Right lobe of liver (tissue), 6 donors: ENCODE measurements at regions not wholly inside any gene's neighbourhood (a gene's known extent, or its start where the extent isn't known, plus 50 kb on each side); places are given as distances from the start of the nearest gene placed in this dataset.
A peak's percentile ranks its signal among the peaks of the same experiment; 100 is the strongest.

ENCODE experiments used
- ATAC-seq, 4 donors: fragments of 200-7000 bp; cut with Tn5 transposase; one replicate each; pipeline ENCODE4 v1.9.1; 2020; ENCODE audit warnings: mild to moderate bottlenecking in 4 of 4, moderate library complexity in 4 of 4
- DNase-seq, 3 donors: peaks; one replicate each; pipeline ENCODE4 v3.0.0-alpha.2; 2020
- H3K27ac ChIP-seq, 3 donors: fragments of 200-600 bp; one replicate each; pipeline ENCODE4 v1.8.0; 2022
- H3K27me3 ChIP-seq, 2 donors: fragments of 200-600 bp; one replicate each; pipeline ENCODE4 v1.8.0; 2022
- H3K36me3 ChIP-seq, 4 donors: fragments of 200-600 bp; sonication (generic) in 1 of 4; one replicate each; pipeline versions ENCODE4 v1.5.1 to v1.8.0; 2017 to 2022; ENCODE audit warnings: control low read depth in 1 of 4
- H3K4me1 ChIP-seq, 4 donors: fragments of 200-600 bp; sonication (generic) in 1 of 4; one replicate each; pipeline versions ENCODE4 v1.5.1 to v1.8.0; 2017 to 2022; ENCODE audit warnings: control low read depth in 1 of 4
- H3K4me3 ChIP-seq, 3 donors: fragments of 200-600 bp; one replicate each; pipeline ENCODE4 v1.8.0; 2022
- H3K9me3 ChIP-seq, 4 donors: fragments of 200-600 bp; sonication (generic) in 1 of 4; one replicate each; pipeline versions ENCODE4 v1.5.1 to v1.8.0; 2017 to 2022; ENCODE audit warnings: control low read depth in 1 of 4
- POLR2A ChIP-seq: fragments of 450-650 bp; IDR thresholded peaks from one replicate; pipeline ENCODE4 v1.6.1; 2017; ENCODE audit warnings: antibody characterized with exemption, mild to moderate bottlenecking
- WGBS: methylation state at CpG from one replicate; pipeline ENCODE4 v1.1.6; 2018; ENCODE audit warnings: low coverage, low lambda C conversion rate; ENCODE audit not compliant: insufficient coverage; ENCODE audit errors: missing lambda C conversion rate; 5-methylcytosine and 5-hydroxymethylcytosine counted together
- intact Hi-C, 2 donors: fragments of 100-400 bp; cut with DNase I; formaldehyde crosslinking; loops; one replicate each; pipeline versions ENCODE4 v1.11.2 to v1.14.1; 2022
- TF ChIP-seq, protein P1 (sequence below), 4 donors: fragments of 200-600 bp in 3 of 4; fragments of 450-650 bp in 1 of 4; IDR thresholded peaks; one replicate each; pipeline versions ENCODE4 v1.5.1 to v1.8.0; 2016 to 2022; ENCODE audit warnings: antibody characterized with exemption in 4 of 4, mild to moderate bottlenecking in 2 of 4
- donor health status: DM: no; HTN: yes; CAD: no.
- donor health status: DM: no; HTN: no; CAD: no.
- donor health status: DM: no; HTN: no; CAD: no.
- donor health status: DM: no; HTN: yes; CAD: no.
- donor health status: DM: no; HTN: yes; CAD: no.

- Histone ChIP-seq H3K4me3 (no peak overlapping the region), H3K27me3 (no peaks in the 10 kb centered on the region), H3K9me3 (no peaks in the 10 kb centered on the region), H3K27ac (no peak overlapping the region), H3K36me3 (no peaks in the 10 kb centered on the region), H3K4me1 (no peaks in the 10 kb centered on the region)
- intact Hi-C loops, result no loop called here
- ATAC-seq (no peak), DNase-seq (no peak)
- no peak for TF ChIP-seq POLR2A
- TF ChIP-seq, protein P1, sequence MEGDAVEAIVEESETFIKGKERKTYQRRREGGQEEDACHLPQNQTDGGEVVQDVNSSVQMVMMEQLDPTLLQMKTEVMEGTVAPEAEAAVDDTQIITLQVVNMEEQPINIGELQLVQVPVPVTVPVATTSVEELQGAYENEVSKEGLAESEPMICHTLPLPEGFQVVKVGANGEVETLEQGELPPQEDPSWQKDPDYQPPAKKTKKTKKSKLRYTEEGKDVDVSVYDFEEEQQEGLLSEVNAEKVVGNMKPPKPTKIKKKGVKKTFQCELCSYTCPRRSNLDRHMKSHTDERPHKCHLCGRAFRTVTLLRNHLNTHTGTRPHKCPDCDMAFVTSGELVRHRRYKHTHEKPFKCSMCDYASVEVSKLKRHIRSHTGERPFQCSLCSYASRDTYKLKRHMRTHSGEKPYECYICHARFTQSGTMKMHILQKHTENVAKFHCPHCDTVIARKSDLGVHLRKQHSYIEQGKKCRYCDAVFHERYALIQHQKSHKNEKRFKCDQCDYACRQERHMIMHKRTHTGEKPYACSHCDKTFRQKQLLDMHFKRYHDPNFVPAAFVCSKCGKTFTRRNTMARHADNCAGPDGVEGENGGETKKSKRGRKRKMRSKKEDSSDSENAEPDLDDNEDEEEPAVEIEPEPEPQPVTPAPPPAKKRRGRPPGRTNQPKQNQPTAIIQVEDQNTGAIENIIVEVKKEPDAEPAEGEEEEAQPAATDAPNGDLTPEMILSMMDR (IDR thresholded peaks at IDR 0.05), result no peak
- 39% methylated on average over 2 of the region's 2 CpGs for WGBS
Measured at GRCh38 chr18:65568866-65569265, 181.9 kb upstream of the CDH7 start.

GRCh38 chr18:65567372-65567771, 183.4 kb upstream of the CDH7 start:
- no peak for ATAC-seq
- intact Hi-C loops, result no loop called here
- H3K36me3 ChIP-seq, result no peaks in the 10 kb centered on the region

GRCh38 chr18:65548316-65548715, 202.5 kb upstream of the CDH7 start:
- Histone ChIP-seq H3K27me3 (no peaks in the 10 kb centered on the region), H3K27ac (no peak overlapping the region), H3K4me3 (no peak overlapping the region), H3K36me3 (no peaks in the 10 kb centered on the region), H3K4me1 (no peaks in the 10 kb centered on the region), H3K9me3 (no peaks in the 10 kb centered on the region)
- no peak for ATAC-seq
- DNase-seq, result no peak
- 46% methylated on average over 3 of the region's 3 CpGs for WGBS
- TF ChIP-seq, protein P1 (IDR thresholded peaks at IDR 0.05), result no peak
- TF ChIP-seq POLR2A, result no peak
- intact Hi-C loops, result no loop called here

More at GRCh38 chr18:65567372-65567771, 183.4 kb upstream of the CDH7 start:
- no peak for DNase-seq
- 11% methylated on average over 3 of the region's 3 CpGs for WGBS
- no peaks in the 10 kb centered on the region for H3K27me3 ChIP-seq
- no peaks in the 10 kb centered on the region for H3K4me1 ChIP-seq
- TF ChIP-seq, protein P1 (IDR thresholded peaks at IDR 0.05), result peak in 3 of 4 donors; percentile 8 to 21 (median 11)
- no peak for TF ChIP-seq POLR2A
- H3K27ac ChIP-seq, result no peak overlapping the region
- H3K4me3 ChIP-seq, result no peak overlapping the region
- H3K9me3 ChIP-seq, result no peaks in the 10 kb centered on the region

- no peak for DNase-seq
- Histone ChIP-seq H3K4me1 (no peaks in the 10 kb centered on the region), H3K9me3 (no peaks in the 10 kb centered on the region), H3K36me3 (no peaks in the 10 kb centered on the region), H3K27ac (no peak overlapping the region), H3K27me3 (no peaks in the 10 kb centered on the region), H3K4me3 (no peak overlapping the region)
- intact Hi-C loops, result no loop called here
- ATAC-seq, result no peak
- TF ChIP-seq, protein P1 (IDR thresholded peaks at IDR 0.05), result no peak
- no peak for TF ChIP-seq POLR2A
Measured at GRCh38 chr18:65547046-65547445, 203.8 kb upstream of the CDH7 start.

DNA sequence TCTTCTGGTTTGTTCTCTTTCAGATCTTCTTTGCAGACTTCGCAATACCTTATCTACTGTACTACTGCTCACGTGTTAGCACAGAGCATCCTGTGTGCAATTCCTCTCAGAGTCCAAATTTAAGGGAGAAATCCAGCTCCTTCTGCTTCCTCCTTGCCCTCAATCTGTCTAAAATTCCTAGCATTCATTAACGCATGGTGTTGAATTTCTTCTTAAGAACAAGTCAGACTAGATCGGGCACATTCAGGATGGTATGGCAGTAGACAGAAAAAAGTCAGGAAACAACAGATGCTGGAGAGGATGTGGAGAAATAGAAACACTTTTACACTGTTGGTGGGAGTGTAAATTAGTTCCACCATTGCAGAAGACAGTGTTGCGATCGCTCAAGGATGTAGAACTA, 206.1 kb upstream of the CDH7 start:
- H3K4me1 ChIP-seq, result no peaks in the 10 kb centered on the region
- DNase-seq (no peak), ATAC-seq (no peak)
- H3K4me3 ChIP-seq, result no peak overlapping the region
- 63% methylated on average over 6 of the region's 6 CpGs for WGBS
- H3K27ac ChIP-seq, result no peak overlapping the region
- no peaks in the 10 kb centered on the region for H3K36me3 ChIP-seq
- TF ChIP-seq POLR2A, result no peak
- TF ChIP-seq, protein P1 (IDR thresholded peaks at IDR 0.05), result no peak
- H3K27me3 ChIP-seq, result no peaks in the 10 kb centered on the region
- no peaks in the 10 kb centered on the region for H3K9me3 ChIP-seq
- intact Hi-C loops, result no loop called here
